Memory B cell (primary cell): ENCODE measurements at regions not wholly inside any gene's neighbourhood (a gene's known extent, or its start where the extent isn't known, plus 50 kb on each side); places are given as distances from the start of the nearest gene placed in this dataset.
"Not testable (repeated sequence)": the region's sequence is repeated elsewhere in the genome, so short reads cannot be mapped to it uniquely, and the experiment has no call there.

Source experiments
- ATAC-seq: fragments of 150-1000 bp; cut with Tn5 transposase; 2 replicates; pipeline ENCODE4 v1.10.0; 2021; ENCODE audit warnings: low read depth, mild to moderate bottlenecking, moderate library complexity
- DNase-seq, 2 donors: peaks; one replicate each; pipeline ENCODE4 v3.0.0; 2022; ENCODE audit warnings: low spot score in 2 of 2
- H3K27ac Mint-ChIP-seq: one replicate; pipeline ENCODE4 v1.8.0; 2022; ENCODE audit warnings: mild to moderate bottlenecking, moderate library complexity, mixed read lengths
- H3K27me3 Mint-ChIP-seq: one replicate; pipeline ENCODE4 v1.8.0; 2022; ENCODE audit warnings: mixed read lengths
- H3K36me3 Mint-ChIP-seq: one replicate; pipeline ENCODE4 v1.8.0; 2022; ENCODE audit warnings: mild to moderate bottlenecking, mixed read lengths
- H3K4me1 Mint-ChIP-seq: one replicate; pipeline ENCODE4 v1.8.0; 2022; ENCODE audit warnings: mixed read lengths
- H3K4me3 Mint-ChIP-seq: one replicate; pipeline ENCODE4 v1.8.0; 2022; ENCODE audit warnings: mild to moderate bottlenecking, moderate library complexity, mixed read lengths
- H3K9me3 Mint-ChIP-seq: one replicate; pipeline ENCODE4 v1.8.0; 2022; ENCODE audit warnings: mixed read lengths

- H3K27ac Mint-ChIP-seq = no peak overlapping the region
- no peaks in the 10 kb centered on the region for H3K4me1 Mint-ChIP-seq
- DNase-seq (no peak), ATAC-seq (no peak)
- no peaks in the 10 kb centered on the region for H3K9me3 Mint-ChIP-seq
- H3K4me3 Mint-ChIP-seq = no peak overlapping the region
- H3K27me3 Mint-ChIP-seq = peaks cover 2% of the 10 kb centered on the region
- H3K36me3 Mint-ChIP-seq = no peaks in the 10 kb centered on the region
Measured at GRCh38 chr2:142716463-142717242, 160.8 kb upstream of the KYNU start.

- ATAC-seq = peak; percentile 24
- H3K27me3 Mint-ChIP-seq = peaks cover 2% of the 10 kb centered on the region
- no peaks in the 10 kb centered on the region for H3K4me1 Mint-ChIP-seq
- H3K9me3 Mint-ChIP-seq = no peaks in the 10 kb centered on the region
- H3K4me3 Mint-ChIP-seq = no peak overlapping the region
- no peak overlapping the region for H3K27ac Mint-ChIP-seq
- DNase-seq = no peak
- H3K36me3 Mint-ChIP-seq = no peaks in the 10 kb centered on the region
Measured at GRCh38 chr2:142714600-142714999, 162.9 kb upstream of the KYNU start.

GRCh38 chr2:142710336-142710735 lies 167.1 kb upstream of the KYNU start:
- Mint-ChIP-seq H3K4me1 (no peaks in the 10 kb centered on the region), H3K27ac (no peak overlapping the region), H3K36me3 (no peaks in the 10 kb centered on the region), H3K9me3 (no peaks in the 10 kb centered on the region), H3K4me3 (no peak overlapping the region), H3K27me3 (peaks cover 2% of the 10 kb centered on the region)
- ATAC-seq = no peak
- no peak for DNase-seq

GRCh38 chr2:142707318-142707717 lies 170.1 kb upstream of the KYNU start:
- Mint-ChIP-seq H3K9me3 (no peaks in the 10 kb centered on the region), H3K36me3 (no peaks in the 10 kb centered on the region), H3K4me1 (no peaks in the 10 kb centered on the region), H3K4me3 (no peak overlapping the region), H3K27me3 (peaks cover 2% of the 10 kb centered on the region), H3K27ac (no peak overlapping the region)
- no peak for DNase-seq
- ATAC-seq = no peak

GRCh38 chr2:142702397-142702796 lies 175.1 kb upstream of the KYNU start:
- H3K36me3 Mint-ChIP-seq, H3K27ac Mint-ChIP-seq, H3K4me1 Mint-ChIP-seq, H3K9me3 Mint-ChIP-seq, H3K27me3 Mint-ChIP-seq, H3K4me3 Mint-ChIP-seq, DNase-seq, ATAC-seq: not testable (repeated sequence)

- peak overlapping the region; percentile 10 for H3K27ac Mint-ChIP-seq
- not testable (repeated sequence) for DNase-seq, H3K4me3 Mint-ChIP-seq, H3K27me3 Mint-ChIP-seq, H3K36me3 Mint-ChIP-seq, H3K9me3 Mint-ChIP-seq, H3K4me1 Mint-ChIP-seq
- ATAC-seq = peak; percentile 38
Measured at GRCh38 chr2:142695350-142696257, 181.9 kb upstream of the KYNU start.

GRCh38 chr2:142694282-142694681 lies 183.2 kb upstream of the KYNU start:
- Mint-ChIP-seq H3K9me3 (peaks cover 2% of the 10 kb centered on the region), H3K4me1 (peaks cover 3% of the 10 kb centered on the region)
- no peak for ATAC-seq

GRCh38 chr2:142693171-142693950 lies 184.1 kb upstream of the KYNU start:
- Mint-ChIP-seq H3K9me3 (peaks cover 2% of the 10 kb centered on the region), H3K27me3 (no peaks in the 10 kb centered on the region), H3K27ac (no peak overlapping the region), H3K4me1 (peaks cover 3% of the 10 kb centered on the region), H3K4me3 (no peak overlapping the region), H3K36me3 (no peaks in the 10 kb centered on the region)
- ATAC-seq = no peak
- no peak for DNase-seq

More at GRCh38 chr2:142694282-142694681, 183.2 kb upstream of the KYNU start:
- H3K4me3 Mint-ChIP-seq = no peak overlapping the region
- H3K36me3 Mint-ChIP-seq = no peaks in the 10 kb centered on the region
- H3K27me3 Mint-ChIP-seq = no peaks in the 10 kb centered on the region
- no peak overlapping the region for H3K27ac Mint-ChIP-seq
- DNase-seq = no peak

- Mint-ChIP-seq H3K4me3 (no peak overlapping the region), H3K36me3 (no peaks in the 10 kb centered on the region), H3K4me1 (no peaks in the 10 kb centered on the region), H3K9me3 (no peaks in the 10 kb centered on the region), H3K27ac (no peak overlapping the region), H3K27me3 (no peaks in the 10 kb centered on the region)
- DNase-seq (no peak), ATAC-seq (no peak)
Measured at GRCh38 chr2:142688856-142689605, 188.4 kb upstream of the KYNU start.

GRCh38 chr2:142687509-142687908 lies 190.0 kb upstream of the KYNU start:
- Mint-ChIP-seq H3K36me3 (no peaks in the 10 kb centered on the region), H3K9me3 (no peaks in the 10 kb centered on the region), H3K27me3 (no peaks in the 10 kb centered on the region), H3K27ac (no peak overlapping the region), H3K4me1 (no peaks in the 10 kb centered on the region), H3K4me3 (no peak overlapping the region)
- ATAC-seq = no peak
- no peak for DNase-seq

GRCh38 chr2:142687075-142687474 lies 190.4 kb upstream of the KYNU start:
- Mint-ChIP-seq H3K9me3 (no peaks in the 10 kb centered on the region), H3K27me3 (no peaks in the 10 kb centered on the region), H3K27ac (no peak overlapping the region), H3K4me3 (no peak overlapping the region), H3K36me3 (no peaks in the 10 kb centered on the region), H3K4me1 (no peaks in the 10 kb centered on the region)
- ATAC-seq (no peak), DNase-seq (no peak)

GRCh38 chr2:142684667-142685066 lies 192.8 kb upstream of the KYNU start:
- no peak overlapping the region for H3K27ac Mint-ChIP-seq
- H3K36me3 Mint-ChIP-seq = no peaks in the 10 kb centered on the region
- ATAC-seq (no peak), DNase-seq (no peak)
- peaks cover 2% of the 10 kb centered on the region for H3K27me3 Mint-ChIP-seq
- H3K4me3 Mint-ChIP-seq = no peak overlapping the region
- no peaks in the 10 kb centered on the region for H3K9me3 Mint-ChIP-seq
- no peaks in the 10 kb centered on the region for H3K4me1 Mint-ChIP-seq

- H3K27me3 Mint-ChIP-seq = peaks cover 4% of the 10 kb centered on the region
- H3K27ac Mint-ChIP-seq = no peak overlapping the region
- no peaks in the 10 kb centered on the region for H3K36me3 Mint-ChIP-seq
- no peaks in the 10 kb centered on the region for H3K9me3 Mint-ChIP-seq
- no peak overlapping the region for H3K4me3 Mint-ChIP-seq
- no peaks in the 10 kb centered on the region for H3K4me1 Mint-ChIP-seq
- ATAC-seq (no peak), DNase-seq (no peak)
Measured at GRCh38 chr2:142682528-142682927, 194.9 kb upstream of the KYNU start.
